ENCODE measurements at regions not wholly inside any gene's neighbourhood (a gene's known extent, or its start where the extent isn't known, plus 50 kb on each side); places are given as distances from the start of the nearest gene placed in this dataset.

GRCh38 chr16:65932350-65933072, 434.0 kb upstream of the CDH5 start:
- DNase-seq (ENCODE audit: low read depth in 4 of 4, low spot score in 1 of 4) = no peak

GRCh38 chr16:65922923-65923322, 443.6 kb upstream of the CDH5 start:
- DNase-seq (ENCODE audit: low read depth in 4 of 4, low spot score in 1 of 4) = no peak

- DNase-seq (ENCODE audit: low read depth in 4 of 4, low spot score in 1 of 4) = no peak
These were observed 446.5 kb upstream of the CDH5 start for GRCh38 chr16:65919986-65920376.

GRCh38 chr16:65919145-65919985, 447.1 kb upstream of the CDH5 start:
- DNase-seq (ENCODE audit: low read depth in 4 of 4, low spot score in 1 of 4) = no peak

GRCh38 chr16:65917466-65917865, 449.0 kb upstream of the CDH5 start:
- DNase-seq (ENCODE audit: low read depth in 4 of 4, low spot score in 1 of 4) = no peak

GRCh38 chr16:65916995-65917394, 449.5 kb upstream of the CDH5 start:
- DNase-seq (ENCODE audit: low read depth in 4 of 4, low spot score in 1 of 4) = no peak

GRCh38 chr16:65910291-65910690, 456.2 kb upstream of the CDH5 start:
- DNase-seq (ENCODE audit: low read depth in 4 of 4, low spot score in 1 of 4) = no peak

- no peak for DNase-seq (ENCODE audit: low read depth in 4 of 4, low spot score in 1 of 4)
These were observed 457.0 kb upstream of the CDH5 start for GRCh38 chr16:65909310-65910050.

- no peak for DNase-seq (ENCODE audit: low read depth in 4 of 4, low spot score in 1 of 4)
These were observed 457.9 kb upstream of the CDH5 start for GRCh38 chr16:65908568-65908967.

GRCh38 chr16:65905331-65905730, 461.2 kb upstream of the CDH5 start:
- no peak for DNase-seq (ENCODE audit: low read depth in 4 of 4, low spot score in 1 of 4)

GRCh38 chr16:65896448-65897153, 469.9 kb upstream of the CDH5 start:
- DNase-seq (ENCODE audit: low read depth in 4 of 4, low spot score in 1 of 4) = no peak

GRCh38 chr16:65895906-65896305, 470.6 kb upstream of the CDH5 start:
- no peak for DNase-seq (ENCODE audit: low read depth in 4 of 4, low spot score in 1 of 4)

GRCh38 chr16:65895486-65895885, 471.0 kb upstream of the CDH5 start:
- DNase-seq (ENCODE audit: low read depth in 4 of 4, low spot score in 1 of 4) = no peak

- no peak for DNase-seq (ENCODE audit: low read depth in 4 of 4, low spot score in 1 of 4)
These were observed 476.3 kb upstream of the CDH5 start for GRCh38 chr16:65890203-65890602.

- DNase-seq (ENCODE audit: low read depth in 4 of 4, low spot score in 1 of 4) = no peak
These were observed 476.9 kb upstream of the CDH5 start for GRCh38 chr16:65889533-65889966.

- no peak for DNase-seq (ENCODE audit: low read depth in 4 of 4, low spot score in 1 of 4)
These were observed 478.3 kb upstream of the CDH5 start for GRCh38 chr16:65888201-65888600.

GRCh38 chr16:65884018-65884417, 482.5 kb upstream of the CDH5 start:
- no peak for DNase-seq (ENCODE audit: low read depth in 4 of 4, low spot score in 1 of 4)

GRCh38 chr16:65878347-65878746, 488.1 kb upstream of the CDH5 start:
- no peak for DNase-seq (ENCODE audit: low read depth in 4 of 4, low spot score in 1 of 4)

GRCh38 chr16:65876624-65877023, 489.9 kb upstream of the CDH5 start:
- DNase-seq (ENCODE audit: low read depth in 4 of 4, low spot score in 1 of 4) = no peak

- no peak for DNase-seq (ENCODE audit: low read depth in 4 of 4, low spot score in 1 of 4)
These were observed 490.5 kb upstream of the CDH5 start for GRCh38 chr16:65876056-65876408.

GRCh38 chr16:65875381-65876055, 491.0 kb upstream of the CDH5 start:
- DNase-seq (ENCODE audit: low read depth in 4 of 4, low spot score in 1 of 4) = no peak
